Tibial nerve (tissue), 4 donors: ENCODE measurements at regions not wholly inside any gene's neighbourhood (a gene's known extent, or its start where the extent isn't known, plus 50 kb on each side); places are given as distances from the start of the nearest gene placed in this dataset.

Experiments
- DNase-seq, 2 donors: peaks; one replicate each; pipeline ENCODE4 v3.0.0-alpha.2; 2019; ENCODE audit warnings: low spot score in 2 of 2
- H3K27ac ChIP-seq, 4 donors: fragments of 200-600 bp; sonication (generic) in 3 of 4; one replicate each; pipeline ENCODE4 v1.5.1; 2017 to 2019; ENCODE audit warnings: mild to moderate bottlenecking in 1 of 4
- H3K27me3 ChIP-seq, 2 donors: fragments of 200-600 bp; sonication (generic) in 1 of 2; one replicate each; pipeline versions ENCODE4 v1.5.1 to v1.6.0; 2017 to 2019
- H3K36me3 ChIP-seq, 3 donors: fragments of 200-600 bp; sonication (generic); one replicate each; pipeline ENCODE4 v1.5.1; 2018 to 2019
- H3K4me1 ChIP-seq, 4 donors: fragments of 200-600 bp; sonication (generic) in 3 of 4; one replicate each; pipeline ENCODE4 v1.5.1; 2017 to 2019
- H3K4me3 ChIP-seq, 4 donors: fragments of 200-600 bp; sonication (generic) in 3 of 4; one replicate each; pipeline ENCODE4 v1.5.1; 2017 to 2019; ENCODE audit warnings: mild to moderate bottlenecking in 1 of 4, moderate library complexity in 1 of 4
- H3K9me3 ChIP-seq, 4 donors: fragments of 200-600 bp; sonication (generic) in 3 of 4; one replicate each; pipeline ENCODE4 v1.5.1; 2017 to 2019
- EP300 ChIP-seq, 2 donors: sonication (generic); formaldehyde crosslinking; IDR thresholded peaks; one replicate each; pipeline ENCODE4 v1.6.1; 2017; ENCODE audit warnings: antibody characterized with exemption in 2 of 2, mild to moderate bottlenecking in 1 of 2
- POLR2A ChIP-seq, 2 donors: fragments of 450-650 bp; IDR thresholded peaks; one replicate each; pipeline ENCODE4 v1.6.1; 2017; ENCODE audit warnings: antibody characterized with exemption in 2 of 2, mild to moderate bottlenecking in 2 of 2, moderate library complexity in 2 of 2
- WGBS, 2 donors: methylation state at CpG; one replicate each; pipeline ENCODE4 v1.1.5; 2018; 5-methylcytosine and 5-hydroxymethylcytosine counted together
- TF ChIP-seq, protein P1 (sequence below), 5 experiments: fragments of 200-600 bp in 3 of 5; fragments of 450-650 bp in 2 of 5; sonication (generic) in 3 of 5; IDR thresholded peaks; one replicate each; pipeline ENCODE4 v1.5.1; 2016 to 2019; ENCODE audit warnings: antibody characterized with exemption in 5 of 5, mild to moderate bottlenecking in 3 of 5, moderate library complexity in 2 of 5

DNA sequence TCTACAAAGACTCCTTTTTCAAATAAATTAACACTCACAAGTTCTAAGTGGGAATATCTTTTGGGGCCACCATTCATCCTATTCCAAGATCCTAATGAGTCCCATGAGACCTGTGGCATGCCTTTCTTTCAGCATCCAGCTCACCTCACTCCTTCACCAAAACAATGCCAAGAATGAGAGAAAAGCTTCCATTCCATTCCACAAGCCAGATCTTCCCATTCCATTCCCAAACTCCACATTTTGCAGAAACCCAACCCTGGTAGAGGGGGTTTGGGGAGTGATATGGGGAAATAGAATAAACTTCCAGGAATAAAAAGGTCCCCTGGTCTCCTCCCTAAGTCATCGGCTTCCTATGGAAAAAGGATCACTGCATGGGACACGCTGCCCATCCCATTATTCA is 392.2 kb downstream of the NPIPA8 start:
- Histone ChIP-seq H3K27ac (no peak overlapping the region), H3K4me3 (no peak overlapping the region), H3K36me3 (no peaks in the 10 kb centered on the region), H3K27me3 (no peaks in the 10 kb centered on the region), H3K4me1 (peaks cover 0 to 4% (median 0%) of the 10 kb centered on the region in 4 donors), H3K9me3 (no peaks in the 10 kb centered on the region)
- TF ChIP-seq, protein P1, sequence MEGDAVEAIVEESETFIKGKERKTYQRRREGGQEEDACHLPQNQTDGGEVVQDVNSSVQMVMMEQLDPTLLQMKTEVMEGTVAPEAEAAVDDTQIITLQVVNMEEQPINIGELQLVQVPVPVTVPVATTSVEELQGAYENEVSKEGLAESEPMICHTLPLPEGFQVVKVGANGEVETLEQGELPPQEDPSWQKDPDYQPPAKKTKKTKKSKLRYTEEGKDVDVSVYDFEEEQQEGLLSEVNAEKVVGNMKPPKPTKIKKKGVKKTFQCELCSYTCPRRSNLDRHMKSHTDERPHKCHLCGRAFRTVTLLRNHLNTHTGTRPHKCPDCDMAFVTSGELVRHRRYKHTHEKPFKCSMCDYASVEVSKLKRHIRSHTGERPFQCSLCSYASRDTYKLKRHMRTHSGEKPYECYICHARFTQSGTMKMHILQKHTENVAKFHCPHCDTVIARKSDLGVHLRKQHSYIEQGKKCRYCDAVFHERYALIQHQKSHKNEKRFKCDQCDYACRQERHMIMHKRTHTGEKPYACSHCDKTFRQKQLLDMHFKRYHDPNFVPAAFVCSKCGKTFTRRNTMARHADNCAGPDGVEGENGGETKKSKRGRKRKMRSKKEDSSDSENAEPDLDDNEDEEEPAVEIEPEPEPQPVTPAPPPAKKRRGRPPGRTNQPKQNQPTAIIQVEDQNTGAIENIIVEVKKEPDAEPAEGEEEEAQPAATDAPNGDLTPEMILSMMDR (IDR thresholded peaks at IDR 0.05) = no peak
- TF ChIP-seq EP300 (IDR thresholded peaks at IDR 0.05) = no peak
- no peak for TF ChIP-seq POLR2A (IDR thresholded peaks at IDR 0.05)
- 86 to 88% methylated on average over 2 of the region's 2 CpGs for WGBS, 2 donors
- no peak for DNase-seq

DNA sequence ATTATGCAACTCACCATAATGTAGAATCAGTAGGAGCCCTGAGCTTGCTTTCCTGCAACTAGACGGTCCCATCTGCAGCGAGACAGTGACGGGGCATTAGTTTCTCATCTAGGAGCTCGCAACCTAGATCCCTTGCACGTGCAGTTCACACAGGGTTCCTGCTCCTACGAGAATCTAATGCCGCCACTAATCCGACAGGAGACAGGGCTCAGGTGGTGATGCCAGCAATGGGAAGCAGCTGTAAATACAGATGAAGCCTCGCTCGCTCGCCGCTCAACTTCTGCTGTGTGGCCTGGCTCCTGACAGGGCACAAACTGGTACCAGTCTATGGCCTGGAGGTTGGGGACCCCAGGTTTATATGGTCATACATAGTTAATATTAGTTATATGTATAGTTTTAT is 394.5 kb downstream of the NPIPA8 start:
- no peaks in the 10 kb centered on the region for H3K9me3 ChIP-seq
- DNase-seq = no peak
- no peaks in the 10 kb centered on the region for H3K27me3 ChIP-seq
- no peak overlapping the region for H3K27ac ChIP-seq
- H3K4me1 ChIP-seq = peaks cover 0 to 5% (median 0%) of the 10 kb centered on the region in 4 donors
- no peaks in the 10 kb centered on the region for H3K36me3 ChIP-seq
- TF ChIP-seq POLR2A (IDR thresholded peaks at IDR 0.05) (no peak), EP300 (IDR thresholded peaks at IDR 0.05) (no peak)
- TF ChIP-seq, protein P1 (IDR thresholded peaks at IDR 0.05) = no peak
- H3K4me3 ChIP-seq = no peak overlapping the region
- WGBS, 2 donors = 95 to 96% methylated on average over 12 of the region's 12 CpGs

DNA sequence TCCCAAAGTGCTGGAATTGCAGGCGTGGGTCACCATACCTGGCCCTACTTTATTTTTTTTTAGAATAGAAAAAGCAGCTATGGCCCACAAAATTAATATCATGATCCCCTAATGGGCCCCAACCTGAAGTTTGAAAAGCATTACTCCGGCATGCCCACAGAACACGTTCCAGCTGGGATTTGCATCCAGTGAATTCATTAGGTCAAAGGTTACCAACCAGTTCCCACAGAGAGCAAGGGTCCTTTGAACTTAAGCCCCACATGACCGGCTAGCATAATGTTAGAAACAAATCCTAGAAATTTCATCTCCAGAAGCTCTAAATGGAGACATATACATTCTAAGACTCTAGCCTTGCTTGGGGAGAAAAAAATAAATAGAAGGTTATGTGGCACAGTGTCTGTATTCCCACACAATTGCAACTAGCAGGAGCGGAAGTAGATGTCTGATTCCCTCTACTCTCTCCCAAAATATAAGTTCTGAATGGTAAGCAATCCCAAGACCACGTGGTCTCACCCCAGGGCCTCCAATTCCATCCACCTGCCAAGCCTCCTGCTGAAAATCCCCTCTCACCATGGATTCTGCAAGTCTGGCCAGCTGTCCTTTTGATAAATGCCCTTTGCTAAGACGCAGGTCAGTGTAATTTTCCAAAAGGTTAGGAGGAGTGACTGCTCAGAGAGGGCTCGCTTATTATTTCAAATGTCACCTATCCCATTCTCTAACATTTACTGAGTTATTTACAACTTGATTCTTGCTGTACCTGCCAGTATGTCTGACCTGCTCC is 395.8 kb downstream of the NPIPA8 start:
- TF ChIP-seq POLR2A (IDR thresholded peaks at IDR 0.05) = no peak
- TF ChIP-seq EP300 (IDR thresholded peaks at IDR 0.05) = no peak
- TF ChIP-seq, protein P1 (IDR thresholded peaks at IDR 0.05) = no peak
- H3K36me3 ChIP-seq = no peaks in the 10 kb centered on the region
- H3K4me1 ChIP-seq = peaks cover 0 to 11% (median 0%) of the 10 kb centered on the region in 4 donors
- 55 to 59% methylated on average over 8 of the region's 8 CpGs for WGBS, 2 donors
- no peak for DNase-seq
- no peaks in the 10 kb centered on the region for H3K27me3 ChIP-seq
- H3K4me3 ChIP-seq = no peak overlapping the region
- no peaks in the 10 kb centered on the region for H3K9me3 ChIP-seq
- no peak overlapping the region for H3K27ac ChIP-seq

DNA sequence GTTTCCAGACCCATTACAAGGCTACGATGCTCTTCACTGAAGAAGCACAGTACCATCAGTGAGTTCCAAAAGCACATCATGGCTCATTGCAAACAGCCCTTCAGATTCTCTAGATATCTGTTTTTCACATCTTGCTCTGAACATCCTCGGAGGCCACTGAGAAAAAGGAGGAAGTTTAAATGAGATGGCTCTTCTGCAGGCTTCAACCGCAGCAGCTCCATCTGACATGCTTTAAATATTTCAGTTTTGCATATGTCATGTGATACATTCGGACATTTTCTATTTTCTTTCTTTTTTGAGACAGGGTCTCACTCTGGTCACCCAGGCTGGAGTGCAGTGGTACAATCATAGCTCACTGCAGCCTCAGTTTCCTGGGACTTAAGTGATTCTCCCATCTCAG is 396.8 kb downstream of the NPIPA8 start:
- H3K27me3 ChIP-seq = no peaks in the 10 kb centered on the region
- H3K4me1 ChIP-seq = peaks cover 0 to 11% (median 0%) of the 10 kb centered on the region in 4 donors
- H3K36me3 ChIP-seq = no peaks in the 10 kb centered on the region
- TF ChIP-seq EP300 (IDR thresholded peaks at IDR 0.05) (no peak), POLR2A (IDR thresholded peaks at IDR 0.05) (no peak)
- TF ChIP-seq, protein P1 (IDR thresholded peaks at IDR 0.05) = no peak
- H3K27ac ChIP-seq = no peak overlapping the region
- DNase-seq = no peak
- 69 to 76% methylated on average over 4 of the region's 4 CpGs for WGBS, 2 donors
- H3K9me3 ChIP-seq = no peaks in the 10 kb centered on the region
- H3K4me3 ChIP-seq = no peak overlapping the region

DNA sequence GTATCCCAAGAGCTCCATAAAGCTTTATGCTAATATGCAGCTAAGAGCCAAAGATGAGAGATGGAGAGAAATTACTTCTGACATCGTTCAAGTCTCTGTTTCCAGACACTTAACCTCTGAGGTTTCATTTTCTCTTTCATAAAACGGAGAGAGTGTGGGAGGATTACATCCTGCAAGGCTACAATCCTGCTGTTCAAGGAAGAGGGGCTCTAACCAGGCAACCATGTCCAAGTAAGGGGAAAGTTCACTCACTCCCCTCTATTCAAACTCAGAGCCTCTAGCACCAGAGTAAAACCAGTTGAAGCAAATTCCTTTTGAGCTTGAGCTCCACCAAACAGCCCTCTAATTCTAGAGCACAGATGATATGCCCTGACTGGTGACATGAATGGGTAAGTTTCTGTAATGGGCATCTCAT is 397.4 kb downstream of the NPIPA8 start:
- TF ChIP-seq, protein P1 (IDR thresholded peaks at IDR 0.05) = no peak
- no peak for TF ChIP-seq EP300 (IDR thresholded peaks at IDR 0.05)
- TF ChIP-seq POLR2A (IDR thresholded peaks at IDR 0.05) = no peak
- WGBS, 2 donors = 2 to 4% methylated on average over 2 of the region's 2 CpGs
- Histone ChIP-seq H3K36me3 (no peaks in the 10 kb centered on the region), H3K4me1 (peaks cover 0 to 11% (median 0%) of the 10 kb centered on the region in 4 donors), H3K27me3 (no peaks in the 10 kb centered on the region), H3K4me3 (no peak overlapping the region), H3K9me3 (no peaks in the 10 kb centered on the region), H3K27ac (peak overlapping the region in 1 of 4 donors; percentile 43)
- DNase-seq = no peak
